IPS-15b (cell line): ENCODE measurements at regions not wholly inside any gene's neighbourhood (a gene's known extent, or its start where the extent isn't known, plus 50 kb on each side); places are given as distances from the start of the nearest gene placed in this dataset.

Experiments
- H3K27me3 ChIP-seq: one replicate; pipeline ENCODE4 v1.6.1; 2013; ENCODE audit warnings: low read length; ENCODE audit not compliant: control insufficient read depth, insufficient read depth
- H3K36me3 ChIP-seq: one replicate; pipeline ENCODE4 v1.6.1; 2013; ENCODE audit warnings: low read length; ENCODE audit not compliant: control insufficient read depth, insufficient read depth
- H3K4me1 ChIP-seq: one replicate; pipeline ENCODE4 v1.6.1; 2013; ENCODE audit warnings: mild to moderate bottlenecking, low read length; ENCODE audit not compliant: control insufficient read depth, insufficient read depth
- H3K4me3 ChIP-seq: one replicate; pipeline ENCODE4 v1.5.1; 2013; ENCODE audit warnings: low read depth, low read length
- H3K9ac ChIP-seq: one replicate; pipeline ENCODE4 v1.6.1; 2013; ENCODE audit warnings: low read depth, mild to moderate bottlenecking, low read length
- H3K9me3 ChIP-seq: one replicate; pipeline ENCODE4 v1.6.1; 2013; ENCODE audit warnings: mild to moderate bottlenecking, low read length; ENCODE audit not compliant: control insufficient read depth, insufficient read depth

- Histone ChIP-seq H3K9me3 (no peaks in the 10 kb centered on the region), H3K36me3 (no peaks in the 10 kb centered on the region), H3K4me3 (no peak overlapping the region), H3K9ac (no peak overlapping the region), H3K27me3 (no peaks in the 10 kb centered on the region), H3K4me1 (peaks cover 7% of the 10 kb centered on the region)
Observed at GRCh38 chr4:138759554-138759902, 256.1 kb upstream of the NOCT start.

GRCh38 chr4:138758876-138759553 lies 256.6 kb upstream of the NOCT start:
- H3K9ac ChIP-seq: no peak overlapping the region
- H3K36me3 ChIP-seq: no peaks in the 10 kb centered on the region
- no peaks in the 10 kb centered on the region for H3K27me3 ChIP-seq
- H3K9me3 ChIP-seq: no peaks in the 10 kb centered on the region
- no peak overlapping the region for H3K4me3 ChIP-seq
- peaks cover 7% of the 10 kb centered on the region for H3K4me1 ChIP-seq

GRCh38 chr4:138758196-138758595 lies 257.4 kb upstream of the NOCT start:
- Histone ChIP-seq H3K4me1 (peaks cover 7% of the 10 kb centered on the region), H3K9ac (no peak overlapping the region), H3K27me3 (no peaks in the 10 kb centered on the region), H3K9me3 (no peaks in the 10 kb centered on the region), H3K36me3 (no peaks in the 10 kb centered on the region), H3K4me3 (no peak overlapping the region)

- Histone ChIP-seq H3K4me3 (no peak overlapping the region), H3K27me3 (no peaks in the 10 kb centered on the region), H3K4me1 (peaks cover 7% of the 10 kb centered on the region), H3K9me3 (no peaks in the 10 kb centered on the region), H3K36me3 (no peaks in the 10 kb centered on the region), H3K9ac (no peak overlapping the region)
Observed at GRCh38 chr4:138757432-138757831, 258.1 kb upstream of the NOCT start.

- H3K4me1 ChIP-seq: peaks cover 7% of the 10 kb centered on the region
- H3K36me3 ChIP-seq: no peaks in the 10 kb centered on the region
- no peak overlapping the region for H3K4me3 ChIP-seq
- no peak overlapping the region for H3K9ac ChIP-seq
- no peaks in the 10 kb centered on the region for H3K27me3 ChIP-seq
- no peaks in the 10 kb centered on the region for H3K9me3 ChIP-seq
Observed at GRCh38 chr4:138756519-138756918, 259.1 kb upstream of the NOCT start.

- Histone ChIP-seq H3K4me1 (no peaks in the 10 kb centered on the region), H3K9me3 (no peaks in the 10 kb centered on the region), H3K27me3 (no peaks in the 10 kb centered on the region), H3K36me3 (no peaks in the 10 kb centered on the region), H3K9ac (no peak overlapping the region), H3K4me3 (no peak overlapping the region)
Observed at GRCh38 chr4:138751309-138751708, 264.3 kb upstream of the NOCT start.

GRCh38 chr4:138749303-138749702 lies 266.3 kb upstream of the NOCT start:
- no peaks in the 10 kb centered on the region for H3K27me3 ChIP-seq
- H3K4me3 ChIP-seq: no peak overlapping the region
- no peaks in the 10 kb centered on the region for H3K4me1 ChIP-seq
- H3K9ac ChIP-seq: no peak overlapping the region
- H3K36me3 ChIP-seq: no peaks in the 10 kb centered on the region
- H3K9me3 ChIP-seq: no peaks in the 10 kb centered on the region

- Histone ChIP-seq H3K27me3 (no peaks in the 10 kb centered on the region), H3K4me3 (no peak overlapping the region), H3K36me3 (no peaks in the 10 kb centered on the region), H3K9ac (no peak overlapping the region), H3K9me3 (peaks cover 4% of the 10 kb centered on the region), H3K4me1 (no peaks in the 10 kb centered on the region)
Observed at GRCh38 chr4:138741766-138742377, 273.7 kb upstream of the NOCT start.

- H3K9ac ChIP-seq: no peak overlapping the region
- H3K27me3 ChIP-seq: no peaks in the 10 kb centered on the region
- H3K4me1 ChIP-seq: no peaks in the 10 kb centered on the region
- H3K4me3 ChIP-seq: no peak overlapping the region
- H3K36me3 ChIP-seq: no peaks in the 10 kb centered on the region
- H3K9me3 ChIP-seq: peaks cover 4% of the 10 kb centered on the region
Observed at GRCh38 chr4:138740816-138741745, 274.5 kb upstream of the NOCT start.

GRCh38 chr4:138736362-138736761 lies 279.2 kb upstream of the NOCT start:
- Histone ChIP-seq H3K4me1 (no peaks in the 10 kb centered on the region), H3K27me3 (no peaks in the 10 kb centered on the region), H3K9ac (no peak overlapping the region), H3K4me3 (no peak overlapping the region), H3K36me3 (no peaks in the 10 kb centered on the region), H3K9me3 (peaks cover 4% of the 10 kb centered on the region)

- Histone ChIP-seq H3K9me3 (peaks cover 4% of the 10 kb centered on the region), H3K27me3 (no peaks in the 10 kb centered on the region), H3K4me1 (no peaks in the 10 kb centered on the region), H3K9ac (no peak overlapping the region), H3K4me3 (no peak overlapping the region), H3K36me3 (no peaks in the 10 kb centered on the region)
Observed at GRCh38 chr4:138734746-138735145, 280.8 kb upstream of the NOCT start.

GRCh38 chr4:138728566-138728965 lies 287.0 kb upstream of the NOCT start:
- Histone ChIP-seq H3K4me1 (peaks cover 6% of the 10 kb centered on the region), H3K9me3 (no peaks in the 10 kb centered on the region), H3K36me3 (no peaks in the 10 kb centered on the region), H3K9ac (no peak overlapping the region), H3K27me3 (no peaks in the 10 kb centered on the region), H3K4me3 (no peak overlapping the region)
